KG1 (cell line): ENCODE measurements at regions not wholly inside any gene's neighbourhood (a gene's known extent, or its start where the extent isn't known, plus 50 kb on each side); places are given as distances from the start of the nearest gene placed in this dataset.

Source experiments
- DNase-seq: peaks from one replicate; lab custom pipeline; 2025; lab: John Stamatoyannopoulos, UW

DNA sequence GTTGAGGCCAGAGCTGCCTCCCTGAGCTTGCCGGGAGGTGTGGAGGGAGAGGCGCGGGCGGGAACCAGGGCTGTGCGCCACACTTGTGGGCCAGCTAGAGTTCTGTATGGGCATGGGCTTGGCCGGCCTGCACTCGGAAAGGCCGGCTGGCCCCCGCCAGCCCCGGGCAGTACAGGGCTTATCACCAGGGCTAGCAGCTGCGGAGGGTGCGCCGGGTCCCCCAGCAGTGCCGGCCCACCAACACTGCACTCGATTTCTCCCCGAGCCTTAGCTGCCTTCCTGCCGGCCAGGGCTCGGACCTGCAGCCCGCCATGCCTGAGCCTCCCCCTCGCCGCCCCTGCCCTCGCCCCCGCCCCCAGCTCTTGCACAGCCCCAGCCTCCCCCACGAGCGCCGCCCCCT lies 472.7 kb downstream of the TFAP2A start:
- no peak for DNase-seq

DNA sequence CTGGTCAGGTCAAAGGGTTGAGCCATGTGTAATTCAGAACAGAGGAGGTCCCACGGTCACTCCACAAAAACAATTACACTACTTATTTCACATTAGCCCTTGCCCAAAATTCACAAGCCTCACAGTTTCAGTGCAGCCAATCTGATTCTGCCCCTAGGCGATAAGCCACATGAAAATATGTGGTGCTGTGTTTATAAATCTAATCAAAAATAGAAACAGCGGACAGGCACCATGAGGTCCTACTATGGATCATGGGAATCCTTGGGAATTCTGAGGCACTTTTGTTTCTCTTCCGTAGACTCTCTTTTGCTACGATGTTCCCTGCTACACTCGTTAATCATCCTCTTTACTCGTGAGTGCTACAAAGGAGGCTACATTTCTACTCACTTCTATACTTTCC lies 476.1 kb downstream of the TFAP2A start:
- DNase-seq = no peak

DNA sequence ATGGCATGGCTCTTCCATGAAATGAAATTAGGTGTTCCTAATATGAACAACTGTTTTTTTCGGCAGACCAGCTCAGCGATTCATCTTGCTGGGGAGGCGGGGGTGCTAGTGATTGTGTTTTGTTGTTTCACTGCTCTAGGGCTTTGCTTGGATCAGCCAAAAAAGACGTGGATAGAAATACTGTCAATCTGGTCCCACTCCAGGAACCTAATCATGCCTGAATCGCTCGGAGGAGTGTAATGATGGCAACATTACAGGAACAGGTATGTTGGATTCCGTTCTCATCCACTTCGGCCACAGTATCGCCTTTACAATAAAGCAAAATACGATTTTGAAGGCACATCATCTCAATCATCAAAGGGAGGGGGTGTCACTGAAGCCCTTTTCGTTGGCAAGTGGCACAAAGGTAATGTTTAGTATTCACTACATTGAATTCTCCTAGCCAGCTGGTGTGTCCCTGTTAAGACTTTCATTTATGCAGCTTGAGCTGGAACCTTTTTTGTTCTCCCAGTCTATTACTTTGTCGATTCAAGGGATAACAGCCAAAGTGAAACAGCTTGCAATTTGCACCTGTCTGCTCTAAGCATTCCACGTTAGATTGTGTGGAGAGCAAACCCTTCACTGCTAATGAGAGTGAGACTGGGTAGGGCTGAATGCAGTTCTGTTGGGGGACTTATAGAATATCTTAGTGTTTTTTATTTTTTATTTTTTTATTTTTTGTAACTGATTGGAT lies 477.7 kb downstream of the TFAP2A start:
- no peak for DNase-seq

DNA sequence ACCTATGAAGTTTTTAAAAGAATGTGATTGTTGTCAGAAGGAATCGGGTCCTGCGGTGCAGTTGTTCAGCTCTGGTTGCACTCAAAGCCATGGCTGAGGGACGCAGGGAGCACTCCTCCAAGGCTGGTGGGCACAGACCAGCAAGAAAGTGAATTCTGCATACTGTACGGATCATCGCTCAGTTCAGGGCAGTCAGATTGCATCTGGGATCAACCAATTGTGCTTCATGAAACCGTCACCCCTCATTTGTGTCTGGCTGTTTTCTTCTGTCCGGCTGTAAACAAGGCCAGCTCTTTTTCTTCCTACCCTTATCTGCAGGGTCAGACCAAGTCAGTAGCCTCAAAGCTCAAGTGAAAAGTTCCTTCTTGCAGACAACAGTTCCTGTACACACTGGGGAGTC lies 478.3 kb downstream of the TFAP2A start:
- no peak for DNase-seq

DNA sequence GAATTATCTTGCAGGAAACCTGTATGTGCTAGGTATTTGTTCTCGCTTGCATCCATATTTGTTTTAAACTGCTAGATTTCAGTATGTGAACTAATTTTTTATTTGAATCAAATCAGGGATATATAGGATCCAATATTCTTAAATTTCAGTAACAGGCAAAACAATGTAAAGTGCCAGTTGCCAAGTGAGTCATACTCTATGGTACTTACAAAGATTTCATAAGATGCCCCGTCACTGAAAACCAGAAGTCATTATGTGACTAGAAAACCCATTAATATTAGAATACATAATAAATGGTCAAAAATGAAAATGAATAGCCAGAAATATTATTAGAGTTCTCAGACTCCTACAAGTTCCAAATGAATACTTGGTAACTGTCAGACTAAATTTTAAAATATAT lies 481.2 kb downstream of the TFAP2A start:
- no peak for DNase-seq

DNA sequence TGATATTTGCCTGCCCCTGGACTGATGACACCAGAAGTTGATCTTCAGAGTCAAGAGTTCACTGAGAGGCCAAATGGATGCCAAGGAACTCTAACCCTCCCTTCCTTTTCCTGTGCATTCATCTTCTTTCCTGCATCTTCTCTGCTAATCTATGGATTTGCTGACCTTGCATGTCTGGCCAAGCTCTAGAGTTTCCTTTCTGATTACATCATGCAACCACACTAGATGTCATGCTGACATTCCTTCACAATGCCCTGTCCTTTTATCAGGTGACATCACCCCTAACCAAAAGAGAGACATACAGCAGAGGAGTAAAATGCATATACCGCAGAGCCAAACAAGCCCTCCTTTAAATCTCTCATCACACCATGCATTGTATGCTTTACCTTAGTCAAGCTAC lies 487.6 kb downstream of the TFAP2A start:
- no peak for DNase-seq

DNA sequence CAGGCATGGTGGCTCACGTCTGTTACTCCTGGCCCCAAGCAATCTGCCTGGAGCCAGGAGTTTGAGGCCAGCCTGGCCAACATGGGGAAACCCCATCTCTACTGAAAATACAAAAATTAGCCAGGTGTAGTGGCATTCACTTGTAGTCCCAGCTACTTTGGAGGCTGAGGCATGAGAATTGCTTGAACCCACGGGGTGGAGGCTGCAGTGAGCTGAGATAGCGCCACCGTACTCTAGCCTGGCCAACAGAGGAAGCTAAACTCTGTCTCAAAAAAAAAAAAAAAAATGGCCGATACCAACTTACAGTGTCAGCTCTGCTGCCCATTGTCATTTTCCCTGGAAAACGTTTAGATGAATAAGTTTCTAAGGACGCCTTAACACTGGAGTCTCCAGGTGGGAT lies 489.9 kb downstream of the TFAP2A start:
- no peak for DNase-seq

DNA sequence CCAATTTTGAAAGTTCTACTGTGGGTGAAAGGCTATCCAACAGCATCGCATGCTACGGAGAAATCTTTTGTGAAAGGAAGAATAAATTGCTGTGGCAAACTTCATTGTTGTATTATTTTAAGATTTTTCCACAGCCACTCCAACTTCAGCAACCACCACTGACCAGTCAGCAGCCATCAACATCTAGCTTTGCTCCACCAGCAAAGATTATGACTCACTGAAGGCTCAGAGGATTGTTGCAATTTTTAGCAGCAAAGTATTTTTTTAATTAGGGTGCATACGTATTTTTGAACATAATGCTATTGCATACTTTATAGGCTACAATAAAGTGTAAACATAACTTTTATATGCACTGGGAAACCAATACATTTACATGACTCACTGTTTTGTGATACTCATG lies 493.5 kb downstream of the TFAP2A start:
- no peak for DNase-seq

DNA sequence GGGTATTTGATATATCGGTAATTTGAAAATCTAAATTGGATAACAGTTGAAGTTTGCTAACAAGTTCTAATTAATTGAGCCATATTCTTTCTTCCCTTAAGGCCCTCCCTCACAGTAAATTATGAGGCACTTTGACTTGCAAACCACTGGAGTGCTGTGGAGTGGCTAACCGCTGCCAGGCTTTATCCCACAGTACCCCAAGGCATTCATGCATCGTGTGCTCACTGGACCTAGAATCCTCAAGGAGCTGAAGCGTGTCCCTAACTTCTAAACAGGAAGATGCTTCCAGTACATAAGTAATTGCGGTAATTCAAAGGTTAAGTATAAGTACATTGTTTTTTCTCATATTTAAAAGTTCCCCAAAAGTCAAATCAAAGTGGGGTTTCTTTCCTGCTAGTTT lies 499.9 kb downstream of the TFAP2A start:
- DNase-seq = no peak

DNA sequence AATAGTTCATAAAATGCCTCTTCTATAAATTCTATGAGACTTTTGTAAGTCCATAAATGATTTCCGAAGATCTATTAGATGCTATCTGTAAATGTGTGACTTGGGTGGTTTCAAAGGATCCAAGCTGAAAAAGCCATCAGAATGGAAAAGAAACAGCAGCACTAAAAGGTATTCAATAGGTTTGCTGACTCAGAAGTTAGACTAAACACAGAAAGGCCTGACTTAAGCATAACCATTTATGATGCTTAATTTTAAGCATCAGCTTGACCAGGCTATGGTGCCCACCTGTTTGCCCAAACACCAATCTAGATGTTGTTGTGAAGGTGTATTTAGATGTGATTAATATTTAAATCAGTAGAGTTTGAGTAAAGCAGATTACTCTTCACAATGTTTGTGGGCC lies 513.5 kb downstream of the TFAP2A start:
- DNase-seq = no peak

DNA sequence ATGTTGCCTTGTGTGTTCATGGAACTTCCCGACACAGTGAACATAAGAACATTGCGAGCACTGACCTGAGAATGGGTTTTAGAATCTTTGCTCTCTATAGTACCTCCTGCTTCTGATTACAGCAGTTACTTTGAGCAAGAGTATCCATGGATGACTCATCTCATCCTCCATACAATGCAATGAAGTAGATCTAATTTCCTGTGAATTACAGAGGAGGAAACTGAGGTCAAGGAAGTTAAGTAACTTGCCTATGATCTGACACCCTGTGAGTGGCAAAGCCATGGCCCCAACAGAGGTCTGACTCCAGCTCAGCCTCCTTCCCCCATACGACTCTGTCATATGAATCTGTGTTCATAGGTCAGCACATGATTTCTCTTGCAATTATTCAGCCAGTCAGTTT lies 518.1 kb downstream of the TFAP2A start:
- no peak for DNase-seq

DNA sequence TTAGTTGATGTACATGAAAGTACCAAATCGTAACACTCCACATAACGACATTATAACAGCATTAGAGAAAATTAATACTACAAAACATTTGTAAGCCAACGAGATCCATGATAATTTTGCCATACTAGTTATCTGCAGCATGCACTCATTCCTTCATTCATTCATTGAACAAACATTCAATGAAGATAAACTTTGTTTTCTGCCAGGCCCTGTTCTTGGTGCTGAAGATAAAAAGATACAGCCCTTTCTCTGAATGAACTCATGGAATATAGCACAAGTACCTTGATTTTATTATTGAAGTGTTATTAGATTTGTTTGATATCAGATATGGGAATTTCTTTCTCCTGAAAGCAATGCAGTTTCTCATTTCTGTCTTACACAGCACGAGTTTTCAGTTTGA lies 524.0 kb downstream of the TFAP2A start:
- DNase-seq = no peak

DNA sequence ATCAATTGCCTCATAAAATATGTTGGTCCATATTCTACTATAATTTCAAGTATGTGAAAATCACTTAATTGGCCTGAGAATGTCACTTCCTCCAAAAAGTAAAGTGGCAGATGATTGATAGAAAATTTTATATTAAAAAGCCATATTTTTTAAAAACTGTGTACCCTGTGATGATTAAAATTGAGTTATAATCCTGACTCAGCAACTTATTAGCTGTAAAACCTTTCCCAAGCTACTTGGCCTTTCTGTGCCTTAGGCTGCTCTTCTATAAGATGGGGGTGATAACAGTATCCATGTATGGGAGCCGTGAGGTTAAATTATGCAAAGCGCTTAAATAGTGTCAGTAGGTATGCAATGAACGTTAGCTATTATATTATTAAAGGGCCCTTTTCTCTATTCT lies 524.4 kb downstream of the TFAP2A start:
- DNase-seq = no peak

DNA sequence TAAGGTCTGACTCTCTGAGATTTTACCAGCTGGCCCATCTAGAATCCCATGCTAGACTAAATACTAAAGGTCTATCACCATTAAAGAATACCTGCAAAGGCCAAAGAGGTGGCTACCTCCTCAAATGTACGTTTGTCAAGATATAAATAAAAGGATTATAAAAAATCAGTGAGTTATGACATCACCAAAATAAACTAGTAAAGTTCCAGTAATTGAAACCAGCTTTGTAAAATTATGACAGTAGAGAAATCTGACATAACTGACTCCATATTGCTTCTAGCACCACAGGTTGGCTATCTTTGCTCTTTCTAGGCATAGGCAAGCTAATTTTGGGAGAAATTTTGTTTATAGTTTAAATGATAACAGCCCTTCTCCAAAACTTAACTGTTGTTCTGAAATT lies 536.3 kb downstream of the TFAP2A start:
- no peak for DNase-seq

DNA sequence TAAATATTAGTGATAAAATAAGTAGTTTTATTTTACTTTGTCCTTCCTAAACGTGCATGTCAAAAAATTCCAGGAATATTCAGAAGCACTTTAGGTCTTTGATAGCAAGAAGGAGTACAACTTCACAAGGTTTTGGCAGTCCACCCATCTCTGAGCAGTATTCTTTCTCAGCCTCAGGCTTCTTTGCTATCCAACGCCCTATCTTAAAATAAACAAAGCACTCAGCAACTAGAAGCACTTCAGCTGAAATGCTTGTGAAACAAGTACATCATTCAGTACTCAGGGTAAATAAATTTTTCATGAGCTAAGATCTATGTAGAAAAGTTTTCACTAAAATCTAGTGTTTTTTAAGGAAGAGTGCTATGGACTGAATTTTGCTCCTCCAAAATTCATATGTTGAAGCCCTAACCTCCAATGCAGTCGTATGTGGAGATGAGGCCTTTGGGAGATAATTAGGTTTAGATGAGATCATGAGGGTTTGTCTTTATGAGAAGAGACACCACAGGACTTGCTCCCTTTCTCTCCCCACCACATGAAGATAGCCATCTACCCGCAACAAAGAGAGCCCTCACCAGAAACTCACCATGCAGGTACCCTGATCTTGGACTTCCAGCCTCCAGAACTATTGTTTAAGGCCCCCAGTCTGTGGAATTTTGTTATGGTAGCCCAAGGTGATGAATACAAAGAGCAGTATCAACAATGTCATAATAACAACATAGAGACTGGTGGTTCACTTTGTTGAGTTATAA lies 539.1 kb downstream of the TFAP2A start:
- no peak for DNase-seq

DNA sequence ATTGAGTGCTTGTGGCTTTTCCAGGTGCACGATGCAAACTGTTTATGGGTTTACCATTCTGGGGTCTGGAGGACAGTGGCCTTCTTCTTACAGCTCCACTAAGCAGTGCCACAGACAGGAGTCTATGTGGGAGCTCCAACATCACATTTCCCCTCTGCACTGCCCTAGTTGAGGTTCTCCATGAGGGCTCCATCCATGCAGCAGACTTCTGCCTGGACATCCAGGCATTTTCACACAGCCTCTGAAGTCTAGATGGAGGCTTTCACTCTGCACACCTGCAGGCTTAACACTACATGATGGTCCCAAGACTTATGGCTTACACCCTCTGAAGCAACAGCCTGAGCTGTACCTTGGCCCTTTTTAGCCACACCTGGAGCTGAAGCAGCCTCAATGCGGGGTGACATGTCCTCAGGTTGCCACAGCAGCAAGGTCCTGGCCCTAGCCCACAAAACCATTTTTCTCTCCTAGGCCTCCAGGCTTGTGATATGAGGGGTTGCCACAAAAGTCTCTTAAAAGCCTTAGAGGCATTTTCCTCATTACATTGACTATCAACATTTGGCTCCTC lies 552.2 kb downstream of the TFAP2A start:
- DNase-seq = no peak

DNA sequence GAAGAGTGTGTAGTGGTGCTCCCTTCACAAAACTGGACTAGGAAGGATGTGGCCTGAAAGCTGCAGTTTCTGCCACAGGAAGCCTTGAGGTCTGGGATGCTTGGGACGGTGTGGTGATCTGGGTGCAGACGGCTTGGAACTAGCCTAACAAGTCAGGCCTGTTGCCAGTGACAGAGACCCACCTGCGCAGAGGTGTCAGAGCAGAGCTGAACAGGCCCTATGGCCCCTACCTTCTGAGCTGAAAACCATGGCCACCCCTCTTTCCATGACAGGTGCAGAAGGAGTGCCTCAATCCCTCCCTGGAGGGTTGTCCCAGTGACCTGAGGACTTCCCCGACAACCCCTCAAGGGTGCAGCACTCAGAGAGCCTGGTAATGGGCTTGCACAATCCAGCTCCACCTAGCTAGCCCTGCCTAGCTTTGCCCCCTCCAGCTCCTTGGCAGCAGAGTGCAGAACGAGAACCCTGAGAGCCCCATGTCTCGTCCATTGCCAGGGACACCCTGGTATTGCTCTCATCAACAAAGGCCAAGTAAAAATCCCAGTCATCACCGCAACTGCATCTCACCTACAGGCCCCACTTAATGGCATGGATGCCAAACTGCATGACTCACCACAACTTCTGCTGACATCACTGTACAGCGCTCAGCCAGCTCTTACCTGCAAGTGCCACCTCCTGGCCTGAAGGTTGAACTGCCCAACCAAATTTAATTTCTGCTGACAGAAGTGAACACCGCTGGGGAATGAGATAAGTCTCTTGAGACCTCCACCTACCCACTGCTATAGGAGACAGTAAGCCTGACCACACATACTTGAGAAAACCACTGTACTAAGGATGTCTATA lies 563.1 kb downstream of the TFAP2A start:
- no peak for DNase-seq

DNA sequence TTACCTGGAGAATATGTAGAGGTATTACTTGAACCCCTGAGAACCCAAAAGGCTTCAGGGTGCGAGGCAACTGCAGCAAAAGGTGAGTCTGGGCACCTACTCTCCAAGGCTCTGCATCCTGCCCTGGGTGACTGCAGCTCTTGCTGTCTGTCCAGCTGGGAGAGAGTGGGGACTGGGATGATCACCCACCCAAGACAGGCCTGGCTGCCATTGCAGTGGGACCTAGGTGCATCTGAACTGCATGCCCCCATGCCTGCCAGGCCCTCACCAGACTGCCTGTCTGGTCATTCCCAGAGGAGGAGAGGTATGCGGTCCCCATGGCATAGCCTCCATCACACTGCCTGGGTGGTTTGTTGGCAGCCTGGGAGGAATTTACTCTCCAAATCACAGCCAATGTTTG lies 563.9 kb downstream of the TFAP2A start:
- no peak for DNase-seq

DNA sequence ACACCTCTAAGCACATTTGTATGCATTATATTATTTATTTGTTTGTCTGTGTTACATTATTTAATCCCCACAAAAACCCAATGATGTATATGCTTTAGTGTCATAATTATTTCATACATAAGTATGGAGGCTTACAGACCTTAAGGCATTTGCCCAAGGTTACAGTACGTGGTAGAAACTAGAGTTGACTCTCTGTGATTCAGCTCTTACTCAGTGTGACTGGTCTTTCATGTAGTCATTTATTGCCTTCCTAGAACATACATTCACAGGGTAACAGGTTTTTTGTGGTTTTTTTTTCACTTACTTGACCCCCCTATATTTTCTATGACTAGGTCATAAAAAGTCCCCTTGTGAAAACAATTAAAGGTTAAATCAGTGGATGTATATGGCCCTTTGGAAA lies 566.8 kb downstream of the TFAP2A start:
- DNase-seq = no peak

DNA sequence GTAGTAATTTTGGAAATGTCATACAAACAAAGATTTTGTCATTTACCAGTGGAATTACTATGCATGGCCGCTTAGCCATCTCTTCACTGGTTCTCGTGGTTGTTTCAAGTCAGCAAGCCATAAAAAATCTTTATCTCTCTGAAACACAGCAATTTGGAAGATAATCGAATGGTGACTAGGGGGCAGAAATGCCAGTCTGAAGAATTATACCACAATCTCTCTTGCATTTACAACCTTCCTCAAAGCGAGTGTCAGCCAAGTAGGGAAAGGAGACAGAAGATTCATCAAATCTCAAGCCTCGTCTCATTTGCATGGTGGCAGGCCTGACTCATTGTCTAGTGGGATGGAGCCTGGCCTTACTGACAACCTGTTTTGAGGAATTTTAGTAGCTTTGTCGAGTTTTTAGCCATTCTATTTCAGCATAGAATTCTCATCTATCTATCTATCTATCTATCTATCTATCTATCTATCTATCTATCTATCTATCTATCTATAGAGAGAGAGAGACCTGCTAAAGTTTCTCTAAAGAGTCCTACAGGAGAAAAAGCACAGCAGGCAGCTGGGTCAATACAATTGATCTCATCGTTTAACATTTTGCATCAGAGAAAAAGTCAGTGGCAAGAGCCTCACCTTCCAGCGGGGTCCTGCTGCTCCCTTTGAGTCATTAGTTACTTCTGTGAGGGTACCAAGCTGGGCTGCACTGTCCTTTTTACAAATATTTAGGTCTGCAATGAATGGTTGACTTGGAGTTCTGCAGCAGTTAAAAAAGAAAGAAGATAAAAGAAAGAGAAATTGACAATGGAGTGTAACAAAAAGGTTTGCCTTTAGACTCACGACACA lies 572.8 kb downstream of the TFAP2A start:
- no peak for DNase-seq

DNA sequence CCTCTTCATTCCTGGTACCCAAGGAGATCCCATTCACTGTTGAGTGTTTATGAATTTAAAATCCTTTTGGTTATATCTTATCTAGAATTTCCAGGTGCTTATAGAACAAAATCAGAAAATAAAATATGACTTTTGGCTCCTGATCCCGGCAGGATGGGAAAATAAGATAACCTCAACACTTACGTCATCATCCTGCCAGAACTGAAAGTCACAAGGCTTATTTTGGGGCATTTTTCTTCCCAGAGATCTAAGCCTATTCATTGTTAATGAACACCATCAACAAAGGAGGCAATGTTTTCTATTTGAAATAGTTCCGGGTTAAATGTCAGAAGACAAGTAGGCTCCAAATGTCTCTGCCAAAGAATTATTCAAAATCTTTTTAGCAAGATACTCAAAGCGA lies 580.6 kb downstream of the TFAP2A start:
- DNase-seq = no peak

DNA sequence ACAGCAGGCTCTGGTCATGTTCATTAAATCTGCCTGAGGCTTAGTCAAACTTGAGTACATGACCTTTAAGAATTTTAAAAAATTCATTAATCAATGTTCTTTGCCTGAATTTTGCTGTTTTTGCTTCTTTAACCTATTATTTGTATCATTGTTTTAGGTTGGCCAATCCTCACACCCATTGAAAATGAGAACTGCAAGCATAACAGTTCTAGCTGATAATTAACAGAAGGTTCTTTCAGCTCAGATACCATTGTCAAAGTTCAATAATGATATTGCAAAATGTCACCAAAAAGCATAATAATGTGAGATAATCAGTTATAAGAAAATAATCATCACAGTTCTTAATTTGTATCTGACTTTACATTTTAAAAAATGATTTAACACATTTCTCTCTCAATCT lies 583.1 kb downstream of the TFAP2A start:
- DNase-seq = no peak
